ENCODE measurements at regions not wholly inside any gene's neighbourhood (a gene's known extent, or its start where the extent isn't known, plus 50 kb on each side); places are given as distances from the start of the nearest gene placed in this dataset.

- no peak for DNase-seq (ENCODE audit: low read depth, low spot score)
These were observed 101.5 kb upstream of the PPP2R3A start for GRCh38 chr3:135864060-135864459.

GRCh38 chr3:135865085-135865484, 100.4 kb upstream of the PPP2R3A start:
- DNase-seq (ENCODE audit: low read depth, low spot score), result no peak

GRCh38 chr3:135865553-135865952, 100.0 kb upstream of the PPP2R3A start:
- no peak for DNase-seq (ENCODE audit: low read depth, low spot score)

GRCh38 chr3:135867911-135868310, 97.6 kb upstream of the PPP2R3A start:
- no peak for DNase-seq (ENCODE audit: low read depth, low spot score)

GRCh38 chr3:135868801-135869200, 96.7 kb upstream of the PPP2R3A start:
- DNase-seq (ENCODE audit: low read depth, low spot score), result no peak

GRCh38 chr3:135869439-135870105, 96.0 kb upstream of the PPP2R3A start:
- no peak for DNase-seq (ENCODE audit: low read depth, low spot score)

- DNase-seq (ENCODE audit: low read depth, low spot score), result no peak
These were observed 94.2 kb upstream of the PPP2R3A start for GRCh38 chr3:135871311-135871710.

GRCh38 chr3:135874035-135874434, 91.5 kb upstream of the PPP2R3A start:
- no peak for DNase-seq (ENCODE audit: low read depth, low spot score)

GRCh38 chr3:135878501-135878900, 87.0 kb upstream of the PPP2R3A start:
- DNase-seq (ENCODE audit: low read depth, low spot score), result no peak

GRCh38 chr3:135885885-135886284, 79.6 kb upstream of the PPP2R3A start:
- DNase-seq (ENCODE audit: low read depth, low spot score), result no peak

GRCh38 chr3:135887220-135887619, 78.3 kb upstream of the PPP2R3A start:
- DNase-seq (ENCODE audit: low read depth, low spot score), result no peak

- no peak for DNase-seq (ENCODE audit: low read depth, low spot score)
These were observed 76.1 kb upstream of the PPP2R3A start for GRCh38 chr3:135889443-135889842.

- DNase-seq (ENCODE audit: low read depth, low spot score), result no peak
These were observed 74.4 kb upstream of the PPP2R3A start for GRCh38 chr3:135891121-135891520.

- peak; percentile 92 for DNase-seq (ENCODE audit: low read depth, low spot score)
These were observed 70.3 kb upstream of the PPP2R3A start for GRCh38 chr3:135895106-135895733.

- no peak for DNase-seq (ENCODE audit: low read depth, low spot score)
These were observed 69.8 kb upstream of the PPP2R3A start for GRCh38 chr3:135895734-135896121.

GRCh38 chr3:135896613-135897012, 68.9 kb upstream of the PPP2R3A start:
- DNase-seq (ENCODE audit: low read depth, low spot score), result peak; percentile 30

- DNase-seq (ENCODE audit: low read depth, low spot score), result no peak
These were observed 67.8 kb upstream of the PPP2R3A start for GRCh38 chr3:135897715-135898114.

- DNase-seq (ENCODE audit: low read depth, low spot score), result no peak
These were observed 66.8 kb upstream of the PPP2R3A start for GRCh38 chr3:135898774-135899173.

GRCh38 chr3:135905058-135905724, 60.3 kb upstream of the PPP2R3A start:
- DNase-seq (ENCODE audit: low read depth, low spot score), result peak; percentile 30

- DNase-seq (ENCODE audit: low read depth, low spot score), result peak; percentile 44
These were observed 57.9 kb upstream of the PPP2R3A start for GRCh38 chr3:135907422-135908165.

GRCh38 chr3:135908225-135908624, 57.3 kb upstream of the PPP2R3A start:
- peak; percentile 44 for DNase-seq (ENCODE audit: low read depth, low spot score)

- no peak for DNase-seq (ENCODE audit: low read depth, low spot score)
These were observed 56.8 kb upstream of the PPP2R3A start for GRCh38 chr3:135908737-135909136.
